GM23338 (cell line): ENCODE measurements at regions not wholly inside any gene's neighbourhood (a gene's known extent, or its start where the extent isn't known, plus 50 kb on each side); places are given as distances from the start of the nearest gene placed in this dataset.
A peak's percentile ranks its signal among the peaks of the same experiment; 100 is the strongest.

ENCODE experiments used
- ATAC-seq: fragments of 200-7000 bp; cut with Tn5 transposase; 3 replicates; pipeline ENCODE4 v1.9.1; 2020
- DNase-seq: peaks from one replicate; pipeline ENCODE4 v3.0.0-alpha.2; 2015; ENCODE audit warnings: low spot score
- H2AFZ ChIP-seq: fragments of 200-600 bp; sonication (generic); 2 replicates; pipeline ENCODE4 v1.8.0; 2016; ENCODE audit warnings: antibody characterized with exemption, mild to moderate bottlenecking, moderate library complexity
- H3F3A ChIP-seq: fragments of 200-600 bp; sonication (generic); replicated peaks from 2 replicates; pipeline ENCODE4 v1.8.0; 2017; ENCODE audit warnings: antibody characterized with exemption, mixed run types, low read depth
- H3K27ac ChIP-seq: fragments of 200-600 bp; sonication (generic); 2 replicates; pipeline ENCODE4 v1.6.1; 2016; ENCODE audit warnings: low read depth
- H3K27me3 ChIP-seq: fragments of 200-600 bp; sonication (generic); 2 replicates; pipeline ENCODE4 v1.8.0; 2016; ENCODE audit warnings: mild to moderate bottlenecking, mixed run types, moderate library complexity; ENCODE audit not compliant: insufficient read depth
- H3K36me3 ChIP-seq: fragments of 200-600 bp; sonication (generic); 2 replicates; pipeline ENCODE4 v1.8.0; 2016; ENCODE audit warnings: mild to moderate bottlenecking; ENCODE audit not compliant: insufficient read depth
- H3K4me1 ChIP-seq: fragments of 200-600 bp; sonication (generic); 2 replicates; pipeline ENCODE4 v1.8.0; 2016; ENCODE audit warnings: mild to moderate bottlenecking, moderate library complexity; ENCODE audit not compliant: insufficient read depth
- H3K4me2 ChIP-seq: fragments of 200-600 bp; sonication (generic); 2 replicates; pipeline ENCODE4 v1.7.1; 2017; ENCODE audit warnings: mixed run types
- H3K4me3 ChIP-seq: fragments of 200-600 bp; sonication (generic); 2 replicates; pipeline ENCODE4 v1.6.1; 2016; ENCODE audit warnings: mixed run types
- H3K79me2 ChIP-seq: fragments of 200-600 bp; sonication (generic); replicated peaks from 2 replicates; pipeline ENCODE4 v1.8.0; 2017; ENCODE audit warnings: mild to moderate bottlenecking; ENCODE audit not compliant: insufficient read depth
- H3K9me2 ChIP-seq: fragments of 200-600 bp; sonication (generic); 2 replicates; pipeline ENCODE4 v1.8.0; 2017; ENCODE audit not compliant: insufficient read depth
- H4K20me1 ChIP-seq: fragments of 200-600 bp; sonication (generic); replicated peaks from 2 replicates; pipeline ENCODE4 v1.8.0; 2017; ENCODE audit warnings: mild to moderate bottlenecking; ENCODE audit not compliant: insufficient read depth
- H3K27ac Mint-ChIP-seq: 2 replicates; pipeline ENCODE4 v1.8.0; 2020; ENCODE audit warnings: inconsistent platforms, mild to moderate bottlenecking, moderate library complexity, mixed read lengths
- H3K27me3 Mint-ChIP-seq: 3 replicates; pipeline ENCODE4 v1.8.0; 2022; ENCODE audit warnings: low read depth, mild to moderate bottlenecking, moderate library complexity, mixed read lengths, inconsistent platforms; ENCODE audit not compliant: insufficient read depth, poor library complexity
- H3K36me3 Mint-ChIP-seq: 3 replicates; pipeline ENCODE4 v1.8.0; 2021; ENCODE audit warnings: low read depth, mild to moderate bottlenecking, inconsistent platforms, moderate library complexity, mixed read lengths
- H3K4me1 Mint-ChIP-seq: 3 replicates; pipeline ENCODE4 v1.8.0; 2020; ENCODE audit warnings: mild to moderate bottlenecking, inconsistent platforms, mixed read lengths
- H3K4me3 Mint-ChIP-seq: 3 replicates; pipeline ENCODE4 v1.8.0; 2021; ENCODE audit warnings: moderate library complexity, mild to moderate bottlenecking, inconsistent platforms, mixed read lengths
- H3K9me3 Mint-ChIP-seq: 3 replicates; pipeline ENCODE4 v1.8.0; 2020; ENCODE audit warnings: moderate library complexity, mild to moderate bottlenecking, inconsistent platforms, mixed read lengths
- CREB1 ChIP-seq: fragments of 250-450 bp; sonication (Bioruptor Pico); IDR thresholded peaks from 2 replicates; pipeline ENCODE4 v1.5.0; 2020; ENCODE audit warnings: low read depth, mild to moderate bottlenecking, moderate library complexity
- CTCF ChIP-seq, 2 experiments: fragments of 200-600 bp in 1 of 2; sonication (generic) in 1 of 2; conservative IDR thresholded peaks; 2 replicates each; pipeline versions ENCODE4 v1.5.1 to v1.6.1; 2016 to 2017; ENCODE audit warnings: antibody characterized with exemption in 2 of 2, low read depth in 2 of 2, mild to moderate bottlenecking in 2 of 2, moderate library complexity in 1 of 2
- EZH2 ChIP-seq: fragments of 200-600 bp; sonication (generic); IDR thresholded peaks from one replicate; pipeline ENCODE4 v1.8.0; 2017; ENCODE audit warnings: antibody characterized with exemption, mild to moderate bottlenecking, low read depth; ENCODE audit not compliant: unreplicated experiment
- EZH2phosphoT487 ChIP-seq: fragments of 200-600 bp; sonication (generic); IDR thresholded peaks from one replicate; pipeline ENCODE4 v1.8.1; 2018; ENCODE audit warnings: antibody characterized with exemption; ENCODE audit not compliant: unreplicated experiment
- JUNB ChIP-seq: IDR thresholded peaks from one replicate; pipeline ENCODE4 v1.6.1; 2016; ENCODE audit warnings: antibody characterized with exemption; ENCODE audit not compliant: unreplicated experiment
- NANOG ChIP-seq: IDR thresholded peaks from 2 replicates; pipeline ENCODE4 v1.6.1; 2016; ENCODE audit warnings: antibody characterized with exemption, borderline replicate concordance
- POLR2AphosphoS5 ChIP-seq: IDR thresholded peaks from 2 replicates; pipeline ENCODE4 v1.6.1; 2016; ENCODE audit warnings: antibody characterized with exemption, low read depth
- STAT1 ChIP-seq: IDR thresholded peaks from one replicate; pipeline ENCODE4 v1.6.1; 2016; ENCODE audit warnings: antibody characterized with exemption; ENCODE audit not compliant: unreplicated experiment
- ZNF114 ChIP-seq: fragments of 250-450 bp; sonication (Bioruptor Pico); IDR thresholded peaks from 2 replicates; pipeline ENCODE4 v1.5.0; 2020; ENCODE audit warnings: mild to moderate bottlenecking, moderate library complexity
- ZNF331 ChIP-seq: fragments of 250-450 bp; sonication (Bioruptor Pico); IDR thresholded peaks from 2 replicates; pipeline ENCODE4 v1.5.0; 2020; ENCODE audit warnings: low read depth, mild to moderate bottlenecking, moderate library complexity
- ZNF462 ChIP-seq: fragments of 250-450 bp; sonication (Bioruptor Pico); IDR thresholded peaks from 2 replicates; pipeline ENCODE4 v1.5.0; 2020; ENCODE audit warnings: mild to moderate bottlenecking, moderate library complexity
- TF ChIP-seq, protein P1 (sequence below): IDR thresholded peaks from one replicate; pipeline ENCODE4 v1.6.1; 2018; ENCODE audit warnings: antibody characterized with exemption; ENCODE audit not compliant: unreplicated experiment
- TF ChIP-seq, protein P2 (sequence below): IDR thresholded peaks from 2 replicates; pipeline ENCODE4 v1.6.1; 2016; ENCODE audit warnings: antibody characterized with exemption

- Mint-ChIP-seq H3K9me3 (no peaks in the 10 kb centered on the region), H3K4me3 (no peak overlapping the region), H3K4me1 (peaks cover 4% of the 10 kb centered on the region; the same call in 1 of the 3 replicates), H3K27ac (no peak overlapping the region), H3K36me3 (no peaks in the 10 kb centered on the region), H3K27me3 (no peaks in the 10 kb centered on the region)
- Histone ChIP-seq H2AFZ (no peak overlapping the region), H3F3A (no peaks in the 10 kb centered on the region), H3K9me2 (no peaks in the 10 kb centered on the region), H3K4me3 (no peak overlapping the region), H3K4me2 (no peak overlapping the region), H3K79me2 (no peaks in the 10 kb centered on the region), H3K4me1 (no peaks in the 10 kb centered on the region), H4K20me1 (no peaks in the 10 kb centered on the region), H3K27me3 (no peaks in the 10 kb centered on the region), H3K36me3 (no peaks in the 10 kb centered on the region), H3K27ac (no peak overlapping the region)
- DNase-seq, result peak; percentile 1
- TF ChIP-seq EZH2phosphoT487 (no peak), ZNF331 (CRISPR knock-in tag) (no peak), JUNB (no peak), POLR2AphosphoS5 (no peak), CREB1 (CRISPR knock-in tag) (no peak), NANOG (no peak), STAT1 (no peak), ZNF114 (CRISPR knock-in tag) (no peak), ZNF462 (CRISPR knock-in tag) (no peak), CTCF (conservative IDR thresholded peaks at IDR 0.05; ENCODE audit: low read depth in 2 of 2) (no peak), EZH2 (no peak)
- TF ChIP-seq, protein P1, sequence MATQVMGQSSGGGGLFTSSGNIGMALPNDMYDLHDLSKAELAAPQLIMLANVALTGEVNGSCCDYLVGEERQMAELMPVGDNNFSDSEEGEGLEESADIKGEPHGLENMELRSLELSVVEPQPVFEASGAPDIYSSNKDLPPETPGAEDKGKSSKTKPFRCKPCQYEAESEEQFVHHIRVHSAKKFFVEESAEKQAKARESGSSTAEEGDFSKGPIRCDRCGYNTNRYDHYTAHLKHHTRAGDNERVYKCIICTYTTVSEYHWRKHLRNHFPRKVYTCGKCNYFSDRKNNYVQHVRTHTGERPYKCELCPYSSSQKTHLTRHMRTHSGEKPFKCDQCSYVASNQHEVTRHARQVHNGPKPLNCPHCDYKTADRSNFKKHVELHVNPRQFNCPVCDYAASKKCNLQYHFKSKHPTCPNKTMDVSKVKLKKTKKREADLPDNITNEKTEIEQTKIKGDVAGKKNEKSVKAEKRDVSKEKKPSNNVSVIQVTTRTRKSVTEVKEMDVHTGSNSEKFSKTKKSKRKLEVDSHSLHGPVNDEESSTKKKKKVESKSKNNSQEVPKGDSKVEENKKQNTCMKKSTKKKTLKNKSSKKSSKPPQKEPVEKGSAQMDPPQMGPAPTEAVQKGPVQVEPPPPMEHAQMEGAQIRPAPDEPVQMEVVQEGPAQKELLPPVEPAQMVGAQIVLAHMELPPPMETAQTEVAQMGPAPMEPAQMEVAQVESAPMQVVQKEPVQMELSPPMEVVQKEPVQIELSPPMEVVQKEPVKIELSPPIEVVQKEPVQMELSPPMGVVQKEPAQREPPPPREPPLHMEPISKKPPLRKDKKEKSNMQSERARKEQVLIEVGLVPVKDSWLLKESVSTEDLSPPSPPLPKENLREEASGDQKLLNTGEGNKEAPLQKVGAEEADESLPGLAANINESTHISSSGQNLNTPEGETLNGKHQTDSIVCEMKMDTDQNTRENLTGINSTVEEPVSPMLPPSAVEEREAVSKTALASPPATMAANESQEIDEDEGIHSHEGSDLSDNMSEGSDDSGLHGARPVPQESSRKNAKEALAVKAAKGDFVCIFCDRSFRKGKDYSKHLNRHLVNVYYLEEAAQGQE, result no peak
- TF ChIP-seq, protein P2, sequence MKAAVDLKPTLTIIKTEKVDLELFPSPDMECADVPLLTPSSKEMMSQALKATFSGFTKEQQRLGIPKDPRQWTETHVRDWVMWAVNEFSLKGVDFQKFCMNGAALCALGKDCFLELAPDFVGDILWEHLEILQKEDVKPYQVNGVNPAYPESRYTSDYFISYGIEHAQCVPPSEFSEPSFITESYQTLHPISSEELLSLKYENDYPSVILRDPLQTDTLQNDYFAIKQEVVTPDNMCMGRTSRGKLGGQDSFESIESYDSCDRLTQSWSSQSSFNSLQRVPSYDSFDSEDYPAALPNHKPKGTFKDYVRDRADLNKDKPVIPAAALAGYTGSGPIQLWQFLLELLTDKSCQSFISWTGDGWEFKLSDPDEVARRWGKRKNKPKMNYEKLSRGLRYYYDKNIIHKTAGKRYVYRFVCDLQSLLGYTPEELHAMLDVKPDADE, result no peak
- ATAC-seq, result no peak
These were observed 67.9 kb upstream of the STK26 start for GRCh38 chrX:131955099-131955777.
